ENCODE measurements at regions not wholly inside any gene's neighbourhood (a gene's known extent, or its start where the extent isn't known, plus 50 kb on each side); places are given as distances from the start of the nearest gene placed in this dataset.

- no peak for DNase-seq
Observed at GRCh38 chr6:163729127-163729872, 314.8 kb downstream of the QKI start.

GRCh38 chr6:163728442-163729126 lies 314.1 kb downstream of the QKI start:
- DNase-seq: no peak

GRCh38 chr6:163726037-163726695 lies 311.6 kb downstream of the QKI start:
- no peak for DNase-seq

GRCh38 chr6:163725008-163725941 lies 310.8 kb downstream of the QKI start:
- no peak for DNase-seq

GRCh38 chr6:163724196-163724595 lies 309.7 kb downstream of the QKI start:
- DNase-seq: no peak

- no peak for DNase-seq
Observed at GRCh38 chr6:163723759-163724158, 309.2 kb downstream of the QKI start.

GRCh38 chr6:163721922-163722692 lies 307.6 kb downstream of the QKI start:
- DNase-seq: no peak

- DNase-seq: no peak
Observed at GRCh38 chr6:163721435-163721834, 306.9 kb downstream of the QKI start.

GRCh38 chr6:163720460-163721235 lies 306.1 kb downstream of the QKI start:
- no peak for DNase-seq

- no peak for DNase-seq
Observed at GRCh38 chr6:163720005-163720404, 305.5 kb downstream of the QKI start.

GRCh38 chr6:163719028-163719742 lies 304.7 kb downstream of the QKI start:
- no peak for DNase-seq

- no peak for DNase-seq
Observed at GRCh38 chr6:163718537-163718936, 304.0 kb downstream of the QKI start.

- DNase-seq: no peak
Observed at GRCh38 chr6:163717106-163717764, 302.7 kb downstream of the QKI start.

GRCh38 chr6:163716690-163717089 lies 302.2 kb downstream of the QKI start:
- no peak for DNase-seq

GRCh38 chr6:163715846-163716245 lies 301.3 kb downstream of the QKI start:
- no peak for DNase-seq

- no peak for DNase-seq
Observed at GRCh38 chr6:163714179-163714578, 299.7 kb downstream of the QKI start.

- DNase-seq: no peak
Observed at GRCh38 chr6:163712981-163713380, 298.5 kb downstream of the QKI start.

GRCh38 chr6:163712566-163712961 lies 298.0 kb downstream of the QKI start:
- DNase-seq: peak in 1 of 51 donors; percentile 29

Measured in hypothalamus (tissue), 51 donors.